ENCODE measurements at regions not wholly inside any gene's neighbourhood (a gene's known extent, or its start where the extent isn't known, plus 50 kb on each side); places are given as distances from the start of the nearest gene placed in this dataset.

DNA sequence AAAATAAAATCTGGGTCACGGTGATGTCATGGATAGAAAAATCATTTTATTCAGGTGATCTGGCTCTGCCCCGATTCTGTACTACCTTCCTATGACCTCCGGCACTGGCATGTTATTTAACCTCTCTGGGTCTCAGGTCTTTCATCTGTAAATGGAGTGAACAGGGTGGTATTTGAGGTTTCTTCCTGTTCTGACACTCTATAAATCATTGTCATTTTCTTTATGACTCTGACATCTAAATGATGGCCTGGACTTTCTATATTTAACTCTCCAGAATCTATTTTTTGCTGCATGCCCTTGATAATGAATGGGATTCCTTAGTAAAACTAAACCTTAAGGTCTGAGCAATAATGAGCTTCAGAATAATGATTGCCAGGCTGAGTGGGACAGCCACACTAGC is 422.0 kb upstream of the CNKSR2 start:
- H3K4me3 ChIP-seq (ENCODE audit: low read depth, low read length): no peak overlapping the region
- TF ChIP-seq, protein P1, sequence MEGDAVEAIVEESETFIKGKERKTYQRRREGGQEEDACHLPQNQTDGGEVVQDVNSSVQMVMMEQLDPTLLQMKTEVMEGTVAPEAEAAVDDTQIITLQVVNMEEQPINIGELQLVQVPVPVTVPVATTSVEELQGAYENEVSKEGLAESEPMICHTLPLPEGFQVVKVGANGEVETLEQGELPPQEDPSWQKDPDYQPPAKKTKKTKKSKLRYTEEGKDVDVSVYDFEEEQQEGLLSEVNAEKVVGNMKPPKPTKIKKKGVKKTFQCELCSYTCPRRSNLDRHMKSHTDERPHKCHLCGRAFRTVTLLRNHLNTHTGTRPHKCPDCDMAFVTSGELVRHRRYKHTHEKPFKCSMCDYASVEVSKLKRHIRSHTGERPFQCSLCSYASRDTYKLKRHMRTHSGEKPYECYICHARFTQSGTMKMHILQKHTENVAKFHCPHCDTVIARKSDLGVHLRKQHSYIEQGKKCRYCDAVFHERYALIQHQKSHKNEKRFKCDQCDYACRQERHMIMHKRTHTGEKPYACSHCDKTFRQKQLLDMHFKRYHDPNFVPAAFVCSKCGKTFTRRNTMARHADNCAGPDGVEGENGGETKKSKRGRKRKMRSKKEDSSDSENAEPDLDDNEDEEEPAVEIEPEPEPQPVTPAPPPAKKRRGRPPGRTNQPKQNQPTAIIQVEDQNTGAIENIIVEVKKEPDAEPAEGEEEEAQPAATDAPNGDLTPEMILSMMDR (IDR thresholded peaks at IDR 0.05; ENCODE audit: low read depth, low read length): no peak
- no peak for TF ChIP-seq POLR2A (IDR thresholded peaks at IDR 0.05; ENCODE audit: extremely low read depth, insufficient read length)
- TF ChIP-seq MYC (IDR thresholded peaks at IDR 0.05; ENCODE audit: low read depth, low read length): no peak
- TF ChIP-seq, protein P2, sequence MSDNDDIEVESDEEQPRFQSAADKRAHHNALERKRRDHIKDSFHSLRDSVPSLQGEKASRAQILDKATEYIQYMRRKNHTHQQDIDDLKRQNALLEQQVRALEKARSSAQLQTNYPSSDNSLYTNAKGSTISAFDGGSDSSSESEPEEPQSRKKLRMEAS (IDR thresholded peaks at IDR 0.05; ENCODE audit: low read depth, low read length): no peak
- DNase-seq (ENCODE audit: low read depth): no peak

DNA sequence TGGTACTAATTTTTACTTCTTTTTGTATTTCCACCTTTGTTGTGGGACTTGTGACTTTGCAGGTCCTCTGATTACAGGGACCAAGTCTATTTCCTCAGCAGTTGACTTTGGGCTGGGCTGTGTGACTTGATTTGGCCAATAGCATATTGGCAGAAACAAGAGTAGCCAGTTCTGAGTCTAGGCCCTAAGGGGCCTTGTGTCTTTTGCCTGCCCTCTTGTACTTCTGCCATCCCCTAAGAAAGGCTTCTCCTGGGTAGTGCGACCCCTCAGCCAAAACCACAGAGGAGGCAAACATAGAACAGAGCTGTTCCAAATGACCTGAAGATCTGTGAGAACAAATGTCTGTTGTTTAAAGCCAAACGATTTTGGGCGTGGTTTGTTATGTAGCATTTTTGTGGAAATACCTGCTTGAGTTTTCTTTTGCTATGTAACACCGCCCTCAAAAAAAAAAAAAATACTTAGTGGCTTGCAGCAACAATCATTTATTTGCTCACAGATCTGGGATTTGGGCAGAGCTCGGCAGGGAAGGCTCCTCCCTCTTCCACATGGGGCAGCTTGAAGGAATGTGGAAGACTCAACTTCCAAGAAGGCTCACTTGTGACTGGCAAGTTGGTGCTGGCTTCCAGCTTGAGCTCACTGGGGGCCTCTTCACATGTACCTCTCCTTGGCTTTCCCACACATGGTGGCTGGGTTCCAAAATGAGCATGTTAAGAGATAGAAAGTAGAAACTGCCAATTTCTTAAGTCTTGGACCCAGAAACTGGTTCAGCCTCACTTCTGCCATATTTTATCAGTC is 423.0 kb upstream of the CNKSR2 start:
- DNase-seq (ENCODE audit: low read depth): no peak

DNA sequence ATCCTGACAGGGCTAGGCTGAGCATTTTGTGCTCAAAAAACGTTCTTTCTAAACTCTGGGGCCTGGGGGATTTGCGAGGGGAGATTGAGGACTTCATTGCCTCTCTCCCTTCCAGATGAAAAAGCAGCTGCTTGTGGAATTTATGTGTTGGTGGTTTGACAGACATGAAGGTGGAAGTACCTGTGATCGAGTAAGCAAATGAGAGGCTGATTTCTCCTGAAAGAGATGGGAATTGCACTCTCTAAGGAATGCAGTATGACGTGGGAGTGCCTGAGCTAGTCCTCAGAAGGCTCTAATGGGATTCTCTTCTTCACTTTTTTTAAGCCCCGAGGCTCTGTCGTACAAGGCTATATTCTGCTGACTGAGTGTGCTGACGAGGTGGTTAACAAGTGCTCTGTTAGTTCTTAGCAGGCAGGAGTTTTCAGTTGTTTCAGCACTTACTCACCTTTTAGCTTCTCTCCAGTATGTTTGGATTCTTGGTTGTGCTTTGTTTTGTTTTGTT is 426.8 kb upstream of the CNKSR2 start:
- DNase-seq (ENCODE audit: low read depth): no peak
- no peak overlapping the region for H3K4me3 ChIP-seq (ENCODE audit: low read depth, low read length)

More for the DNA sequence above, 423.0 kb upstream of the CNKSR2 start:
- TF ChIP-seq POLR2A (IDR thresholded peaks at IDR 0.05; ENCODE audit: extremely low read depth, insufficient read length): no peak
- TF ChIP-seq MYC (IDR thresholded peaks at IDR 0.05; ENCODE audit: low read depth, low read length): no peak
- TF ChIP-seq, protein P2 (IDR thresholded peaks at IDR 0.05; ENCODE audit: low read depth, low read length): no peak
- TF ChIP-seq, protein P1 (IDR thresholded peaks at IDR 0.05; ENCODE audit: low read depth, low read length): no peak
- H3K4me3 ChIP-seq (ENCODE audit: low read depth, low read length): no peak overlapping the region

DNA sequence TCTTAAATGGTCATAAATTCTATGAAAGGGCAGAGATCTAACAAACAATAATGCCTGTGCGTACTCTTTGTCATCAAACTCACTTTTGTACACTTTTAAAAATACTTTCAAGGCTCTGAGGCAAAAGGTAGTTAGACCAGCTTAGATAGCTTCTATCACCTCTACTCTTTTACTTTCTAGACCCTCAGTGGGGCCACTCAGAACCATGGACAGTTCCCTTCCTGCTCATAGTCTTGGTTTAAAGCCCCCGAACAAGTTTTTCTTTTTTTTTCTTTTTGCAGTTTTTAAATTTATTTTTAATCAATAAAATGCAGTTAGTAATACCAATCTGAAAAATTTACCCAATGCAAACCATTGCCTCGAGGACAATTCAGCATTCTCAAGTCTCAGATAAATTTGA is 460.5 kb upstream of the CNKSR2 start:
- peak; percentile 6 for DNase-seq (ENCODE audit: low read depth)
- H3K4me3 ChIP-seq (ENCODE audit: low read depth, low read length): no peak overlapping the region
- no peak for TF ChIP-seq MYC (IDR thresholded peaks at IDR 0.05; ENCODE audit: low read depth, low read length)
- TF ChIP-seq, protein P1 (IDR thresholded peaks at IDR 0.05; ENCODE audit: low read depth, low read length): no peak
- no peak for TF ChIP-seq POLR2A (IDR thresholded peaks at IDR 0.05; ENCODE audit: extremely low read depth, insufficient read length)

More for the DNA sequence above, 426.8 kb upstream of the CNKSR2 start:
- TF ChIP-seq, protein P1 (IDR thresholded peaks at IDR 0.05; ENCODE audit: low read depth, low read length): no peak
- TF ChIP-seq, protein P2 (IDR thresholded peaks at IDR 0.05; ENCODE audit: low read depth, low read length): no peak
- TF ChIP-seq MYC (IDR thresholded peaks at IDR 0.05; ENCODE audit: low read depth, low read length) (no peak), POLR2A (IDR thresholded peaks at IDR 0.05; ENCODE audit: extremely low read depth, insufficient read length) (no peak)

DNA sequence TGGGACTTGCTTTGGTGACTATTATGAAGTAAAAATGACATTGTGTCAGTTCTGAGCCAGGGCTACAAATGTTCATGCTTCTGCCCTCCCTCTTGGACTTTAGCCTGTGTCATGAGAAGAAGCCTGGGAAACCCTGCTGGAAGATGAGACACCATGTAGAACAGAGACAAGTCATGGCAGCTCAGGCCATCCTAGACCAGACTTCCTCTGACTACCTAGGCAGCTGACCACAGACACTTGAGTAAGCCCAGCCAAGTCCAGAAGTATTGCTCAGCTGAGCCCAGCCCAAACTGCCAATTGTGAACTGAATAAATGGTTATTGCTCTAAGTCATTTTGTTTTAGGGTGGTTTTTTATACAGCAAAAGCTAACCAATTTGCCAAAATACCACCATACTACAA is 467.6 kb upstream of the CNKSR2 start:
- DNase-seq (ENCODE audit: low read depth): peak; percentile 0
- no peak overlapping the region for H3K4me3 ChIP-seq (ENCODE audit: low read depth, low read length)
- TF ChIP-seq, protein P1 (IDR thresholded peaks at IDR 0.05; ENCODE audit: low read depth, low read length): no peak
- no peak for TF ChIP-seq MYC (IDR thresholded peaks at IDR 0.05; ENCODE audit: low read depth, low read length)
- TF ChIP-seq, protein P2 (IDR thresholded peaks at IDR 0.05; ENCODE audit: low read depth, low read length): no peak
- no peak for TF ChIP-seq POLR2A (IDR thresholded peaks at IDR 0.05; ENCODE audit: extremely low read depth, insufficient read length)

All from NB4 (cell line).